GM19025 (cell line): ENCODE measurements at regions not wholly inside any gene's neighbourhood (a gene's known extent, or its start where the extent isn't known, plus 50 kb on each side); places are given as distances from the start of the nearest gene placed in this dataset.

Experiments
- ATAC-seq: cut with Tn5 transposase; IDR thresholded peaks from one replicate; pipeline ENCODE4 v1.9.1; 2021; ENCODE audit warnings: mild to moderate bottlenecking, low read depth, moderate library complexity; ENCODE audit not compliant: unreplicated experiment

DNA sequence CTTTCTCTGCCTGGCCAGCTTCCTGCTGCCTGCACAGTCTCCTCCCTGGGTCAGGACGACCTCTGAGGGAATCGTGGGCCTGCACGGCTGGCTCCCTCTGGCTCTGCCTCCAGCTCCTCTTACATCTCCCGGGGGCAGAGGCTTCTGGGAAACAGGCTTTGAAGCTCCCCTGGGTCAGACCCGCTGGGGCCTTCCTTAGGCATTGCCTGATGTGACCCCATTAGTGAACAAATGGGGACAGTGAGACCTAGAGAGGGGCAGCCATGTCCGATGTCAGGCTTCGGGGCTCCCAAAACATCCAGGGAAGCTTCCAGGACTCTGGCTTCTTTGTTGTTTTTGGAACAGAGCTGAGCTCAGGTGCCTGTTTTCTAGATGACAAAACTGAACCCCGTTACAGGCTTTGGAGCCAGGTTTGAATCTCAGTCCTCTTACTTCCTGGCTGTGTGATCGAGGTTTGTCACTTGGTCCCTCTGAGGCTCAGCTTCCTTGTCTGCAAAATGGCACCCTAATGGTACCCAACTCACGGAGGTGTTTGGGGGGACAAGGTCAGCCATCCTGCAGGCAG is 94.3 kb downstream of the CEBPB start:
- ATAC-seq, result no peak

DNA sequence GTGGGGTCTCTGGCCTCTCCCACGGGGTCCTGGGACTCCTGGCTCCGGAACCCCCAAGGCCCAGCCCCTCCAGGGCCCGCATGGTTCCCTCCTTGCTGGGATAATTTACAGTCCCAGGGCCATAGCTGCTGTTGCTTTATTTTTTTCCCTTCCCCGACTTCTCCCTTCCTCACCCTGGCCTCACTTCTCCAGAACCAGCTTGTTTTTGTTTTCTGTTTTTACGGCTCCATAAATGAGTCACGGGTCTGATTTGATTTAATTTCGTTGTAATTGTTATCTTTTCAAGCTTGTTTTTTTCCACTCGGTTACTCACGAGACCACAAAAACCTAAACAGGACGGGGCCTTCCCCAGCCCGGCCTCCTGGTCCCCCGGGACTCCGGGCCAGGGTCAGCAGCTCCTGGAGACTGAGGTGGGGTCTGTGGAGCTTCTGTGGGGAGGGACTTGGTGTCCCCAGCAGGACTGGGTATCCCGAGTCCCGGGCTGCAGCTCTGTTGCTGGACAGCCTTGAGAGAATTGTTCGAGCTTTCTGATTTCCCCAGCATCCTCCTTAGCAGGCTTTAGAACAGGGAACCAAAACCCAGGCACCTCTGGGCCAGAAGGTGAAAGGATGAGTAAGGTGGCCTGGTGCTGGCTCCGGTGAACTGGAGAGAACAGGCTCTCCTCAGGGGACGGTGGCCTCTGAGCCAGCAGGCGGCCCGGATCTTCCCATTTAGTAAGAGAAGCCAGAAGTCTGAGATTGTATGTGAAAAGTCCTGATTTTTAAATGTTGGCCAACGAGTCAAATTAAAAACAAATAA is 94.9 kb downstream of the CEBPB start:
- no peak for ATAC-seq

DNA sequence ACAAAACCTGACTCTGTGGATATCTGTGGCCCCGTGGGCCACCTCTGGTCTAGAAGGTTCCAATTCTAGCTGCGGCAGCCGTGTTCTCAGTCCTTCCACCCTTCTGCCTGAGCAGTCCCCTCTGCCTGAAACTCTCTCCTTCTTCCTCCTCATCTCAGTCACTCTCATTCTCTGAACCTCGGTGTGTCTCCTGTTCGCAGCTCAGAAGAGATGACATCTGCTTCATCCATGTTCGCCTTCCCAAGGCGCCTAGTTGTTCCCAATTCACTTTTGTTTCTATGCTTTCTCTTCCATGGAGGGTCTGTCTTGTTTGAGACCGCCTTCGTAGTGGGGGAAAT is 95.5 kb downstream of the CEBPB start:
- ATAC-seq, result no peak

DNA sequence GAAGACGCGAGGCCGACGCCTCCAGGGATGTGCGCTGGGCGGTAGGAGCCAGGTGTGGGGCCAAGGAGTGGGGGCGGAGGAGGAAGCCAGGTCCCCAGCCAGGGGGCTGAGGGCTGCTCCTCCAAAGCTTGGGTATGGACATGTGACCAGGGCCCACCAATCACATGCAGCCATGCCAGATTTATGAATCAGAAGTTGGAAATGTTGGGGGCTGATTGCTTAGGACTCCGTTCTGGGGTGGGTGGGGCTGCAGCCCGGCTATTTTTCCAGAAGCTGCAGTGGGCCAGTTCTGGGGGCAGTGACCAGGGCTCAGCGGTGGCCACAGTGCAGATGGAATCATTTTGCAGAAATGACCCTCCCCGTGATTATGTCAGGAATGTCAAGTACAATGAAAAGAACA is 96.0 kb downstream of the CEBPB start:
- ATAC-seq, result no peak

DNA sequence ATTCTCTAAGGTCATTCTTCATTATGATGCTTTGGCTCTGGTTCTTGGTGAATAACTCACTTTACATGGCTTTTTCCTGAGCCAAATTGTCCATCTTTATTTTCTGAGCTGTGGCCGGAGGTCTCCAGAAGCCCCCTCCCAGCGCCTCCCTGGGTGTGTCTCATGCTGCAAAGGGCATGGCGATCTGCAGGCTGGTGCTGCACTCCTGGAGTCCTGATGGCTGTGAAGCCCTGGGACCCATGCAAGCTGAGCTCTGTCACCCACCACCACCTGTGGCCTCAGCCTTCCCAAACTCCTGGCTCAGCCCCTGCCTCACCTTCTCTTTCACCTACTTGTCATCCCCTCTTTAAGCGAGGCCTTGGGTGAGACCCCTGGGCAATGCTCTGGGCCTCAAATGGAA is 96.9 kb downstream of the CEBPB start:
- ATAC-seq, result no peak

DNA sequence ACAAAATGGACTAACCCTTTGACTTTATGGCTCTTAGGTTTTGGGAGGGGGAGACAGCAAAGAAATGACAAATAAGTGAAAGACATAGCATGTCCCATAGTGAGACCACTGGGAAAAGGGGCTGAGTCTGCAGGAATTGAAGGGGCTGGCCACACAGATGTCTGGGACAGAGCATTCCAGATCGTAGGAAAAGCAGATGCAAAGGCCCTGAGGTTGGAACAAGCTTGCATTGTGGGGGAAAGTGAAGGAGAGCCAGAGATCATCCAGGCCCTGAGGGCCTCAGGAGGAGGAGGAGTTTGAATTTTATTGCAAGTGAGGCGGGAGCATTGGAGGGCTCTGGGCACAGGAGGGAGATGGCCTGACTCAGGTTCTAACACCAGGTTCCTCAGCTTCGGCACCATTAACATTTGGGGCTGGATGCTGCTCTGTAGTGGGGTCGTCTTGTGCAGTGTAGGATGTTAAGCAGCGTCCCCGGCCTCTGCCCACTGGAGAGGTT is 97.5 kb downstream of the CEBPB start:
- ATAC-seq, result no peak

DNA sequence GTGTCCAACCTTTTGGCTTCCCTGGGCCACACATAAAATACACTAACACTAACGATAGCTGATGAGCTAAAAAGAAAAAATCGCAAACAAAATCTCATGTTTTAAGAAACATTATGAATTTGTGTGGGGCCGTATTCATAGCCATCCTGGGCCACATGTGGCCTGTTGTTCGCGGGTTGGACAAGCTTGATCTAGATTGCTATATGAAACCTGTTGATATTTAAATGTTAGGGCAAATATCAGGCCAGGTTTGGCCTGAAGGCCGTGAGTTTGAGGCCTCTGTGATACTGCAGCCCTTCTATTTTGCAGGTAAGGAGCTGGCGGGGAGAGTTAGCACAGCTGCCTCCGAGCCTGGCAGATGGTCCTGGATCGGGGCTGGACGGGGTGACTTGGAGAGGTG is 99.0 kb downstream of the CEBPB start:
- no peak for ATAC-seq

DNA sequence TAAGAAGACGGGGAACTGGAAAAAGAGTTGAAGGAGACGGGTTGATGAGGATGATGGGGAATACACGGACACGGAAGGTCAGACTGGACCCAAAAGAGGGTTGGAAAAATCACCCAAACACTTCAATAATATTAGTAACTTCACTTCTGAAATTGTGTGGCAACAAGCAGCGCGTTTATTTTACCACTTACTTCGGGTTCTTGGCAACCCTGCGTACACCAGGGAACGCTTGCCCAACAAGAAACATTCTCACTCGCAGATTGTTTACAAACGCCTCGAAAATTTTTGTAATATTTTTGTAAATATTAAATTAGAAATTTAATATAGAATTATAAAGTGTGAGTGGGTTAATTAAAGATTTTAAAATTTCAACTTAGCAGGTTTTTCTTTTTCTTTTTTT is 99.5 kb downstream of the CEBPB start:
- ATAC-seq, result no peak

DNA sequence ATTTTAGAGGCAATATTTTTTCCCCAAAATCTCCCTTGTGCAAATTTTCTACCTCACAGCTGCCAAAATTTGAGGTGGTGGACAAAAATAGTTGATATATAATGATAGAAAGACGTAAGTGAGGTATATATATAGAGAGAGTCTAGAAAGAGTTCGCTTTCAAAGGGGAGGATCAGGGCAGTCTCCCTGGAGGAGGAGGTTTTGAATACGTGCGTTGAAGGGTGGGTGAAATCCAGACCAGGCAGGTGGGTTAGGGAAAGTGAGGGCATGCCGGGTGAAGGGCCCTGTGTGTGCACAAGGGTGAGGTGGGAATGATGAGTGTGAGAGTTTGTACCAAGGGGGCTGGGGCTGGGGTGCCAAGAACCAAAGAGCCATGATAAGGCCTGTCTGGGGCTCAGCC is 100.2 kb downstream of the CEBPB start:
- no peak for ATAC-seq

DNA sequence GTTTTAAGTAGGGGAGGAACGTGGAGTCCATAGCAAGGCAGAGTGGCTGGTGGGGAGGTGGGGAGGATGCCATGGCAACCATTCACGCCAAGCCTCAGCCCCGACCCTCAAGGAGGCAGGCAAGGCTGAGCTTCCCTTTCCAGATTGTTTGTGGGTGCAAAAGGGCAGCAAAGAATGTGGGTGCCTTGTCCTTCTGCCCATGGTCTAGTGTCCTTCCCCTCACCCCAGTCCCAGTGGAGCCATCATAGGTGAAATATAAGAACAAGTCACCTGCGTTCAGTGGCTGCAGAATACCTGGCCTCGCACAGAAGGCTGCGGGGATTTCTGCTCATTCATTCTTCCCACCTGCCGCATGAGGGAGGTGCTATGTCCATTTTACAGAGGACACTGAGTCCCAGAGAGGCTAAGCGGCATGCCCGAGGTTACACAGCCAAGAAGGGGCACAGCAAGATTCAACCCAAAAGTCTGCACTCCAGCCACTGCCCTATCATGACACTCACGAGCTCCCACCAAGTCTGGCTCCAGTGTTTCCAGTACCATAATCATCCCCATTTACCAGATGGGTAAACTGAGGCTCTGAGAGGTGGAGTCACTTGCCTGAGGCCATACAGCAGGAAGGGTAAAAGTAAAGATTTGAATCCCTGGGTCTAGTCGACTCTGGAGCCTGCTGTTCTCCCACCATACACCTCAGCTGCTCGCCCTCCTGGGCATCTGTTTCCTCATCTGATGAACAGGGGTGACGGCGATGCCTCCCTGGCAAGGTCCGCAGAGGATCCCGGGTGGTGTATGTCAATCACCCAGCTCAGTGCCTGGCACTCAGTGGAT is 100.8 kb downstream of the CEBPB start:
- no peak for ATAC-seq

DNA sequence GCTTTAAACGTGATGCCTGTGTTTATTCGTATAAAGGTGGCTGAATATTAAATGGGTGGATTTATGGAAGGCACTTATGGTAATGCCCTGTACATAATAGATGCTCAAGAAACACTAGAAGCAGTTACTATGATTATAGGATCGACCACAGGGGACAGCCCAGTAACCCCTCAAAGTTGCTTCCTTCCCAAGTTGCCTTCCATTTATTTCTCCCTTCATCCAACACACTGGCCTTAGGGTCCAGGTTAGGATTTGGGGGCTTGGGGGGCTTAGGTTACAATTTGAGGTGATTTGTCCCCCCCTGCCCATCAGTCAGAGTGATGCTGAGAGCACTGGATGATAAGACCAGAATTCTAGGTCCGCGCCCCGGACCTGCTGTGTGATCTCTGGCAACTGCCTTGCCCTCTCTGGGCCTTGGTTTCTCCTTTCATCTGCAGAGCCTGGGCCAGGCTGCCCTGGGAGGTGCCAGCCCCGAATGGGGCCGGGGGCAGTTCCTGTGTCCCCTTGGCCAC is 101.5 kb downstream of the CEBPB start:
- no peak for ATAC-seq

DNA sequence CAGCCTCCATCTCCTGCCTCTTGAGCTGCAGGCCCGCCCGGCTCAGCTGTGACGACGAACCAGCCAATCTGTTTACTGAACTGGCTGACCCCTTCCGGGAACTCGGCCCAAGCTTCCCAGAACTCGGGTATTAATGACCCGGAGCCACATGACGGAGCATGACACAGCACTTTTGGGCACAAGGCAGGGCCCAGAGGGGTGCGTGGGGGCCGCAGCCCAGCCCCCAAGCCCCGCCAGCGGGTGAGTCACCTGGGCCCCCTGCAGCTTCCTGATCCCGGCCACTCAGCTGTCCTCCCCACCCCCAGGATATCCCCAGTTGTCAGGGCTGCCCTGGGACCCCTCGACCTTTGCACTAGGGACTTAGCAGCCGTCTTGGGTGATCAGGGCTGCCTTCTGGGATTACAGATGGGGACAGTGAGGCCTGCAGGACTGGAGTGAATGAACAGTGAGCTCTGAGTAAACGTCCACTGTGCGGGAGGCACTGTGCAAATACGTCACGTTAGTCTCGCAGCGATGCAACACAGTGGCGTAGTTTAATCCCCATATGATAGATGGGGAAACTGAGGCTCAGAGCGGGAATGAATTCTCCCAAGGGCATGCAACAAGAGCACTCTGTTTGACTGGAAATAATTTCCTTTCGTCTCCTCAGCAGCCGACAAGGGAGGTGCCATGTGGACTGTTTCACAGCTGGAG is 102.1 kb downstream of the CEBPB start:
- ATAC-seq, result no peak

DNA sequence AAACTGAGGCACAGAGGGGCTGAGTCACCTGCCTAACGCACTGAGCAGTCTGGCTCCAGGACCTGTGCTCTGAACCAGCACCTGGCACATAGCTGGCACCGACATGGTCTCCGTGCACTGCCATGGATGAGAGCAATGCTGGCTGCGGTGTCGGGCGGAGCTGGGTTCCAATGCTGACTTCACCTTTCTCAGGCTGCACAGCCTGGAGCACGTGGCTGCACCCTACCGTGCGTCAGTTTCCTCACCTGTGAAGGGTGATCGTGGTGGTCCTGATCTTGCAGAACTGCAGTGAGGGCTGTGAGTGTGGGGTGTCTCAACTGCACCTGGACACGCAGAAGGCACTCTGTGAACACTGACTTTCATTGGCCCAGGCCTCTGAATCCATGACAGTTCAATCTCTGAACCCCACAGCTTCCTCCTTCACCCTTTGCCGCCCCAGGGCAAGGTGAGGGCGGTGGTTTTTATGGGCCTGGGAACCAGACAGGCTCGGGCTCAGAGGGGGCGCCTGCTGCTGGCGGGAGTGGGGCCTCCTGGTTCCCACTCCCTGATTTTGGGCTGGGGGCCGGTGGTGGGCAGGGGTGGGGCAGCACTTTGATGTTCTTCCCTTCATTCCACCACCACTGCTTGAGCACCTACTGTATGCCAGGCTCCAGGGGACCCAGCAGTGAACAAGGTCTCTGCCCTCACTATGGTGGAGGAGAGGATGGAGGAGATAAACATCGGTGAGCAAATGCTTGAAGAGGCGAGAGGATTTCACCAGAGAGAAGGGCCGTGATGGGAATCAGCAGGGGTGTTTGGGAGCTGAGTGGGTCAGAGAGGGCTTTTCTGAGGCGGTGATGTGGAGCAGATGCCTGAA is 102.9 kb downstream of the CEBPB start:
- ATAC-seq, result no peak

DNA sequence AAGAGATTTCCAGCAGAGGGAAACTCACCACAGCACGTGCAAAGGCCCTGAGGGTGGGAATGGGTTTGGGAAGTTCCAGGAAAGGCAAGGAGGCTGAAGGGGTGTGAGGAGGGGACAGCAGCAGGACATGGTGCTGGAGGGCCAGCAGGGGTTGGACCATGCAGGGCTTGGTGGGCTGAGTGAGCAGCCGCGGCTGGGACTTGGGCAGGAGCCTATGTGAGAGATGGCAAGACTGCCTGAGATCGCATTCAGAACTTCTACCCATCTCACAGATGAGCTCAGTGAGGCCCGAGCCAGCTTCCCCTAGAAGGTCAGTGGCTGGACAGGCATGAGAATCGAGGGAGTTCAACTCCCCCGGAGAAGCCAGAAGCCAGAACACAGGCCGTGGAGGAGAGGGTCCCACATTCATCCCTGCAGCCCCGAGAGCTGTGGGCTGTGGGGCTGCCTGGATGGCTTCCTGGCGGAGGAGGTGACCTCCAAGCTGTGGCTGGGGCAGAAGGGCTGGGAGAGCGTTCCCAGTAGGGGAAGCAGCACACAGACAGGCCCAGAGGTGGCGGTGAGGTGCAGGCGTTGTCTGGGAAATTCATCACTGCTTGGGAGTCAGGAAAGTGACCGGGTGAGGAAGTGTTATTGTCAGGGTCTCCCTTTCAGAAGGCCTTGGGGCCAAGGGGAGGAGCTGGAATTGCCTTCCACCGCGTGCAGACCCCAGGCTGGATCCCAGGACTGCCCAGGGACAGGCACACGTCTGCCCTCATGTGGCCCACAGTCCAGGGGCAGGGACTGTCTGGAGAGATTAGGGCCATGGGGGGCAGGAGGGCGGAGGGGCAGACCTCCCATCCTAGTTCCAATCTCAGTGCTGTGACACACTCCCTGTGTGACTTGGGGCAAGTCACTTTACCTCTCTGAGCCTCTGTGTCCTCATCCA is 103.8 kb downstream of the CEBPB start:
- no peak for ATAC-seq

DNA sequence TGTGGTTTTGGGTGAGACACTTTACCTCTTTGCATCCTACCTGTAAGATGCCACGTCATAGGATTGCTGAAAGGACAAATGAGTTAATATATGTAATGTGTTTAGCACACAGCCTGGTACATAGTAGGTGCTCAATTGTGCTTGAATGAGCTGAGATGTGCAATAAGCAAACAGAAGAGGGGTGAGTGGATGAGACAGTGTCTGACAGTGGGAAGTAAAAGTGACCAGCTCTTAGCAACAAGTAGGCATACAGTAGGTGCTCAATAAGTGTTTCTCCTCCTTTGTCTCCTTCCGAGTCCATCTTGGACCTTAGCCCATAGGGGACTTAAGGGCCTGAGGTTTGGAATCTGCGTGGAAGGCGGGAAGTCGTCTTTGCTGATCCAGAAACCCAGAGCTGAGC is 104.7 kb downstream of the CEBPB start:
- ATAC-seq, result no peak

DNA sequence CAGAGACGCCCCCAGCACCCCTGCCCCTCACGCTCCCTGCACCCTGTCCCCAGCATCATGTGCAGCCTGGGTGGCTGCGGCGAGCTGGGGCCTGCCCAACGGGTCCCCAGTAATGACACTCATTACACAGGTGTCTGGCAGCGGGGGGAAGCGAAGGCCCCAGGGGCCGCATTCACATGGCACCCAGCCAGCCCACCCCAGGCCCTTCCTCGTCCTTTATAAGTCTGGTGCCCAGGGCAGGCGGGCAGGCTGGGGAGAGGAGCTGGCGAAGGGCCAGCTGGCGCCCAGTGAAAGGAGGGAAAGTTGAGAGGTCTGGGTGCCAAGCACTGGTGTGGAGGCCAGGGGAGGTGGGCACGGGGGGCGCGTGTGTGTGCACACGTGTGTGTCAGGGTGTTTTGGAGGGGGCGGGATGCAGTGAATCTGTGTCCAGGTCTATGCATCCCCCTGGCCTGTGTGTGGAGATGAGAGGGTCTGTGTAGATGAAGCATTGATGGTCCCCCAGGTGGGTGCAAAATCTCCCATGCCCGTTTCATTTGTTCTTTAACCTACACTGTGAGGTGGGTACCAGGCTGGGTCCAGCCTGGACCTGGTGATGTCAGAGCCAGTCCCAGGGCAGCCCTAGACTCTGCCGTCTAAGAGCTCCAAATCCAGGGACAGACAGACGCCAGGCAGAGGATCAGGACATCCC is 105.3 kb downstream of the CEBPB start:
- ATAC-seq, result no peak

DNA sequence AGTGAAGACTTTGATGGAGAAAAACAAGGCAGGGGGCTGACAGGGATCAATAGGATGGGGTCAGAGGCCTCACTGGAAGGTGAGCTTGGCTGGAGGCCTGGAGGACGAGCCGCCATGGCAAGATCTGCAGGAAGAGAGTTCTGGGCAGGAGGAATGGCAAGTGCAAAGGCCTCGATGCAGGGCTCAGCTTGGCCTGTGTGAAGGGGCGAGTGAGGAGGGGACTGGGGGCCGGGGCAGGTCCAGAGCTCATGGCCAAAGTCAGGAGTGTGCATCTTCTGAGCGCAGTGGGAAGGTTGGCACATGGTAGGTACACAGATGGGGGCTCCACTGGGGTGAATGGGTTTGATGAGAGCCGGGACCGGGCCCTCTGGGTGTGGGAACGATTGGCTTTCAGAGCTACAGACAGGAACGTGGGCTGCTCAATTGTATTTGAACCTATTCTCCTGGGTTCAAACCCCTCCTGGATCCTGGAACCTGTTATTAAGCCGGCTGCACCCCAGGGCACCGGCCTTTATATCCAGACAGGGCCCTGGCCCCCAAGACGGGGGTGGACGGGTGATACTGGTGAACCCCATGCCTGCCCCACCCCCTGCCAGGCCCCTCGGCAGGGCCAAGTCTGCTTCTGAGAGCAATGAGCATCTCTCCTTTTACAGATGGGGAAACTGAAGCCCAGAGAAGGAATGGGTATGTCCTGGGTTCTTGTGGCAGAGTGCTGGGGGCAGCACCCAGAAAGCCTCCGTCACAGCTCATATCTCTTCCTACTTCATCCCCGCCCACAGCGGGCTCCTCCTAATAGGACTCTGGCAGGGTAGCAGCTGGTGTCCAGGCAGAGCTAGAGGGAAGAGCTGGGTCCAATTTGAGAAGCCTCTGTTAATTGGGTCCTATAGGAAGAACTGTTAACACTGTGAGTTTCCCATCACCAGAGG is 106.1 kb downstream of the CEBPB start:
- no peak for ATAC-seq
